ENCODE measurements at regions not wholly inside any gene's neighbourhood (a gene's known extent, or its start where the extent isn't known, plus 50 kb on each side); places are given as distances from the start of the nearest gene placed in this dataset.

- TF ChIP-seq YY1 (IDR thresholded peaks at IDR 0.05; ENCODE audit: insufficient read depth, insufficient read length), result no peak
- TF ChIP-seq ZNF274 (IDR thresholded peaks at IDR 0.05; ENCODE audit: low read depth, low read length), result no peak
Measured at GRCh38 chr18:1998121-1998520, 573.2 kb downstream of the METTL4 start.

Data from NT2/D1 (cell line).